H1 (cell line): ENCODE measurements at regions not wholly inside any gene's neighbourhood (a gene's known extent, or its start where the extent isn't known, plus 50 kb on each side); places are given as distances from the start of the nearest gene placed in this dataset.

ENCODE experiments used
- CTCF ChIA-PET: fragments of 300-600 bp; sonication (Branson Sonifier 250); formaldehyde crosslinking; loops from one replicate; lab custom pipeline; 2021; ENCODE audit not compliant: partially characterized antibody; lab: Charles Lee
- POLR2A ChIA-PET: fragments of 300-600 bp; sonication (Branson Sonifier 250); formaldehyde crosslinking; loops from one replicate; lab custom pipeline; 2021; ENCODE audit warnings: inconsistent platforms; ENCODE audit not compliant: partially characterized antibody; lab: Charles Lee
- DNase-seq, 2 experiments: peaks; one replicate each; pipeline versions ENCODE4 v3.0.0 to v3.0.0-alpha.2; 2010 to 2022; ENCODE audit warnings: low spot score in 2 of 2, low read depth in 1 of 2, mixed read lengths in 1 of 2
- FAIRE-seq: peaks from 2 replicates; lab custom pipeline; 2011; peaks lifted over from hg19 to GRCh38; lab: Jason Lieb, UNC
- H2AFZ ChIP-seq: 2 replicates; pipeline ENCODE4 v1.8.1; 2012; ENCODE audit warnings: low read length, inconsistent platforms
- H2AK5ac ChIP-seq: 2 replicates; pipeline ENCODE4 v1.6.1; 2013; ENCODE audit warnings: low read depth, low read length
- H2BK120ac ChIP-seq: replicated peaks from 2 replicates; pipeline ENCODE3; 2013; ENCODE audit warnings: low read depth, low read length, inconsistent platforms
- H2BK12ac ChIP-seq: 2 replicates; pipeline ENCODE4 v1.6.1; 2013; ENCODE audit warnings: low read depth, low read length
- H2BK15ac ChIP-seq: 2 replicates; pipeline ENCODE4 v1.6.1; 2013; ENCODE audit warnings: low read length
- H2BK20ac ChIP-seq: 2 replicates; pipeline ENCODE4 v1.6.1; 2013; ENCODE audit warnings: low read length
- H2BK5ac ChIP-seq: 2 replicates; pipeline ENCODE4 v1.6.1; 2013; ENCODE audit warnings: low read depth, low read length
- H3K14ac ChIP-seq: 2 replicates; pipeline ENCODE4 v1.6.1; 2013; ENCODE audit warnings: inconsistent platforms; ENCODE audit not compliant: insufficient read length
- H3K18ac ChIP-seq: 2 replicates; pipeline ENCODE4 v1.6.1; 2013; ENCODE audit warnings: low read length; ENCODE audit errors: extremely low read depth
- H3K23ac ChIP-seq: 2 replicates; pipeline ENCODE4 v1.6.1; 2013; ENCODE audit warnings: inconsistent platforms; ENCODE audit not compliant: insufficient read length
- H3K23me2 ChIP-seq: 2 replicates; pipeline ENCODE4 v1.6.1; 2013; ENCODE audit warnings: low read depth, low read length
- H3K27ac ChIP-seq: 2 replicates; pipeline ENCODE4 v1.6.1; 2011; ENCODE audit warnings: low read depth, low read length, inconsistent platforms
- H3K27me3 ChIP-seq, 4 experiments: replicated peaks in 1 of 4; 1 replicate in 1 of 4; 2 replicates in 3 of 4; pipeline versions ENCODE4 v1.6.1 to v1.8.1; 2011 to 2013; ENCODE audit warnings: low read length in 3 of 4, mild to moderate bottlenecking in 3 of 4, inconsistent platforms in 2 of 4, mixed read lengths in 2 of 4, moderate library complexity in 1 of 4; ENCODE audit not compliant: control insufficient read depth in 3 of 4, insufficient read depth in 3 of 4; ENCODE audit errors: extremely low read depth in 1 of 4
- H3K36me3 ChIP-seq, 4 experiments: 2 replicates each; pipeline versions ENCODE4 v1.6.1 to v1.8.1; 2011 to 2013; ENCODE audit warnings: mild to moderate bottlenecking in 4 of 4, low read length in 3 of 4, moderate library complexity in 2 of 4, control low read depth in 1 of 4, inconsistent platforms in 1 of 4; ENCODE audit not compliant: insufficient read depth in 4 of 4, control insufficient read depth in 2 of 4
- H3K4ac ChIP-seq: replicated peaks from 2 replicates; pipeline ENCODE3; 2013; ENCODE audit warnings: low read length, low read depth, mixed read lengths, inconsistent platforms; ENCODE audit not compliant: insufficient read length
- H3K4me1 ChIP-seq, 4 experiments: replicated peaks in 1 of 4; 1 replicate in 1 of 4; 2 replicates in 3 of 4; pipeline versions ENCODE4 v1.6.1 to v1.8.1; 2011 to 2013; ENCODE audit warnings: low read length in 3 of 4, inconsistent platforms in 2 of 4, mixed read lengths in 1 of 4; ENCODE audit not compliant: insufficient read depth in 4 of 4, control insufficient read depth in 3 of 4
- H3K4me2 ChIP-seq, 2 experiments: 2 replicates each; pipeline versions ENCODE4 v1.6.1 to v1.8.1; 2011 to 2013; ENCODE audit warnings: low read depth in 2 of 2, low read length in 2 of 2, control low read depth in 1 of 2, inconsistent platforms in 1 of 2, mild to moderate bottlenecking in 1 of 2; ENCODE audit not compliant: insufficient read depth in 1 of 2
- H3K4me3 ChIP-seq, 4 experiments: fragments of 200-600, 300-600 bp in 1 of 4; sonication (generic), shearing (Covaris generic), sonication (Bioruptor Twin) in 1 of 4; 2 replicates each; pipeline versions ENCODE4 v1.5.1 to v1.8.1; 2011 to 2016; ENCODE audit warnings: low read length in 4 of 4, low read depth in 3 of 4, control low read depth in 2 of 4, inconsistent platforms in 2 of 4, mild to moderate bottlenecking in 2 of 4, mixed read lengths in 1 of 4, moderate library complexity in 1 of 4; ENCODE audit not compliant: insufficient read depth in 2 of 4; ENCODE audit errors: extremely low read depth in 1 of 4
- H3K56ac ChIP-seq: replicated peaks from 2 replicates; pipeline ENCODE3; 2013; ENCODE audit warnings: low read depth, mild to moderate bottlenecking, mixed read lengths, low read length, inconsistent platforms; ENCODE audit not compliant: insufficient read length
- H3K79me1 ChIP-seq: 2 replicates; pipeline ENCODE4 v1.6.1; 2013; ENCODE audit warnings: low read depth, low read length, control low read depth
- H3K79me2 ChIP-seq, 2 experiments: 2 replicates each; pipeline versions ENCODE4 v1.6.1 to v1.8.1; 2012 to 2013; ENCODE audit warnings: low read length in 2 of 2, mild to moderate bottlenecking in 2 of 2, inconsistent platforms in 1 of 2; ENCODE audit not compliant: insufficient read depth in 2 of 2, control insufficient read depth in 1 of 2
- H3K9ac ChIP-seq, 4 experiments: replicated peaks in 1 of 4; 1 replicate in 1 of 4; 2 replicates in 3 of 4; pipeline versions ENCODE4 v1.6.1 to v1.8.1; 2011 to 2013; ENCODE audit warnings: low read depth in 3 of 4, low read length in 3 of 4, control low read depth in 2 of 4, mild to moderate bottlenecking in 2 of 4, moderate library complexity in 2 of 4, inconsistent platforms in 1 of 4; ENCODE audit errors: extremely low read depth in 1 of 4
- H3K9me3 ChIP-seq, 2 experiments: 2 replicates each; pipeline versions ENCODE4 v1.6.1 to v1.8.1; 2012 to 2013; ENCODE audit warnings: mild to moderate bottlenecking in 2 of 2, moderate library complexity in 2 of 2, control low read depth in 1 of 2, inconsistent platforms in 1 of 2, low read depth in 1 of 2, low read length in 1 of 2, mixed read lengths in 1 of 2; ENCODE audit not compliant: insufficient read depth in 2 of 2
- H4K20me1 ChIP-seq, 2 experiments: replicated peaks in 1 of 2; 2 replicates each; pipeline versions ENCODE3 to v1.8.1; 2011 to 2013; ENCODE audit warnings: inconsistent platforms in 2 of 2, low read length in 2 of 2, mild to moderate bottlenecking in 1 of 2; ENCODE audit not compliant: insufficient read depth in 2 of 2, control insufficient read depth in 1 of 2
- H4K5ac ChIP-seq: 2 replicates; pipeline ENCODE4 v1.6.1; 2013; ENCODE audit warnings: low read length, low read depth, mixed read lengths, inconsistent platforms; ENCODE audit not compliant: insufficient read length
- H4K8ac ChIP-seq: 2 replicates; pipeline ENCODE4 v1.8.0; 2013; ENCODE audit warnings: mild to moderate bottlenecking, moderate library complexity, low read length, inconsistent platforms; ENCODE audit not compliant: insufficient read depth; ENCODE audit errors: extremely low read depth
- H4K91ac ChIP-seq: replicated peaks from 2 replicates; pipeline ENCODE3; 2013; ENCODE audit warnings: low read length, mixed read lengths, inconsistent platforms; ENCODE audit not compliant: insufficient read length
- EGR1 ChIP-seq: IDR thresholded peaks from 2 replicates; pipeline ENCODE4 v1.6.1; 2011; ENCODE audit warnings: low read depth, low read length, borderline replicate concordance
- EZH2 ChIP-seq: fragments of 200-600 bp; sonication (generic); IDR thresholded peaks from 2 replicates; pipeline ENCODE4 v1.7.1; 2012; ENCODE audit warnings: low read depth, mild to moderate bottlenecking, moderate library complexity, low read length, inconsistent platforms; ENCODE audit not compliant: severe bottlenecking
- WGBS, 2 experiments: shearing (Covaris generic) in 1 of 2; methylation state at CpG; one replicate each; pipeline versions ENCODE4 v1.1.6 to v1.1.7; 2013 to 2015; ENCODE audit warnings: low lambda C conversion rate in 2 of 2, mixed read lengths in 2 of 2, inconsistent platforms in 1 of 2, low coverage in 1 of 2, missing lambda C conversion rate in 1 of 2; ENCODE audit not compliant: insufficient replicate concordance in 2 of 2, insufficient coverage in 1 of 2, insufficient read length in 1 of 2; ENCODE audit errors: extremely low coverage in 1 of 2, missing lambda C conversion rate in 1 of 2; 5-methylcytosine and 5-hydroxymethylcytosine counted together

- H3K27ac ChIP-seq: no peak overlapping the region
Observed at GRCh38 chr1:192045131-192045530, 113.1 kb upstream of the RGS18 start.

More at GRCh38 chr1:192045131-192045530, 113.1 kb upstream of the RGS18 start:
- H3K79me2 ChIP-seq: no peaks in the 10 kb centered on the region
- no peak overlapping the region for H4K91ac ChIP-seq
- H4K5ac ChIP-seq: no peak overlapping the region
- no peak overlapping the region for H3K9ac ChIP-seq
- H2BK15ac ChIP-seq: no peak overlapping the region
- POLR2A ChIA-PET: no interaction called here
- no peak overlapping the region for H3K14ac ChIP-seq
- no peak overlapping the region for H3K4me2 ChIP-seq
- no peak overlapping the region for H2BK5ac ChIP-seq
- no peaks in the 10 kb centered on the region for H3K4me1 ChIP-seq
- no peak for TF ChIP-seq EGR1
- TF ChIP-seq EZH2: no peak
- WGBS, 2 experiments: 87% methylated on average over 3 of the region's 3 CpGs; no CpG with 5 or more reads in 1 of the 2 experiments
- no peak overlapping the region for H2BK12ac ChIP-seq
- H2AFZ ChIP-seq: 0 out of 2 replicates have a peak overlapping the region, but pooled peaks have one; percentile 30
- no peak overlapping the region for H3K4ac ChIP-seq
- CTCF ChIA-PET: no interaction called here
- FAIRE-seq (no peak), DNase-seq (no peak)
- H3K23me2 ChIP-seq: no peaks in the 10 kb centered on the region
- no peaks in the 10 kb centered on the region for H3K9me3 ChIP-seq
- no peaks in the 10 kb centered on the region for H3K79me1 ChIP-seq
- no peak overlapping the region for H3K4me3 ChIP-seq
- H3K23ac ChIP-seq: no peak overlapping the region
- H2AK5ac ChIP-seq: no peak overlapping the region
- H4K20me1 ChIP-seq: no peaks in the 10 kb centered on the region
- no peaks in the 10 kb centered on the region for H3K36me3 ChIP-seq
- H3K27me3 ChIP-seq: no peaks in the 10 kb centered on the region
- no peak overlapping the region for H2BK120ac ChIP-seq
- no peak overlapping the region for H3K56ac ChIP-seq
- no peak overlapping the region for H3K18ac ChIP-seq
- no peak overlapping the region for H4K8ac ChIP-seq
- no peak overlapping the region for H2BK20ac ChIP-seq
